ENCODE measurements at regions not wholly inside any gene's neighbourhood (a gene's known extent, or its start where the extent isn't known, plus 50 kb on each side); places are given as distances from the start of the nearest gene placed in this dataset.

DNA sequence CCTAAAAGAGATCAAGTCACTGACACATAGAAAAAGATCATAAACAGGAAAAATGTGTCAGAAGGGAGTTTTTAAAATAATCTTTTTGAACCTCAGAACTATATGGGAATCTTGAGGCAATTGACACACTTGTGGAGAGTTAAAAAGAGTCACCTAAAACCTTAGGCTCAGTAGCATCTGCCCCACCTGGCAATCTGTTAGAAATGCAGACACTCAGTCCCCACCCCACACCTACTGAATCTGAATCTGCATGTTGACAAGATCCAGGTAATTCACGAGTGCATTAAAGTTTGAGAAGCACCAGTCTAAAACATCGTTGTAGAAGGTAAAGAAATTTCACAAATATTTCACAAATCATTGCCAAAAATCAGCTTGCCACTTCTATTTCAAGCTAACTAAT is 388.3 kb downstream of the NR2F1-AS1 start:
- TF ChIP-seq, protein P1, sequence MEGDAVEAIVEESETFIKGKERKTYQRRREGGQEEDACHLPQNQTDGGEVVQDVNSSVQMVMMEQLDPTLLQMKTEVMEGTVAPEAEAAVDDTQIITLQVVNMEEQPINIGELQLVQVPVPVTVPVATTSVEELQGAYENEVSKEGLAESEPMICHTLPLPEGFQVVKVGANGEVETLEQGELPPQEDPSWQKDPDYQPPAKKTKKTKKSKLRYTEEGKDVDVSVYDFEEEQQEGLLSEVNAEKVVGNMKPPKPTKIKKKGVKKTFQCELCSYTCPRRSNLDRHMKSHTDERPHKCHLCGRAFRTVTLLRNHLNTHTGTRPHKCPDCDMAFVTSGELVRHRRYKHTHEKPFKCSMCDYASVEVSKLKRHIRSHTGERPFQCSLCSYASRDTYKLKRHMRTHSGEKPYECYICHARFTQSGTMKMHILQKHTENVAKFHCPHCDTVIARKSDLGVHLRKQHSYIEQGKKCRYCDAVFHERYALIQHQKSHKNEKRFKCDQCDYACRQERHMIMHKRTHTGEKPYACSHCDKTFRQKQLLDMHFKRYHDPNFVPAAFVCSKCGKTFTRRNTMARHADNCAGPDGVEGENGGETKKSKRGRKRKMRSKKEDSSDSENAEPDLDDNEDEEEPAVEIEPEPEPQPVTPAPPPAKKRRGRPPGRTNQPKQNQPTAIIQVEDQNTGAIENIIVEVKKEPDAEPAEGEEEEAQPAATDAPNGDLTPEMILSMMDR (IDR thresholded peaks at IDR 0.05), result no peak
- no peak for TF ChIP-seq ZFX (IDR thresholded peaks at IDR 0.05; ENCODE audit: borderline replicate concordance)
